ENCODE measurements at regions not wholly inside any gene's neighbourhood (a gene's known extent, or its start where the extent isn't known, plus 50 kb on each side); places are given as distances from the start of the nearest gene placed in this dataset.
"Not testable (repeated sequence)": the region's sequence is repeated elsewhere in the genome, so short reads cannot be mapped to it uniquely, and the experiment has no call there.

- Histone ChIP-seq H3K4me2 (no peak overlapping the region), H2AFZ (replicated peaks) (no peak overlapping the region), H3K9me3 (ENCODE audit: low read depth) (no peaks in the 10 kb centered on the region), H3K79me2 (ENCODE audit: low read depth) (no peaks in the 10 kb centered on the region), H3K36me3 (no peaks in the 10 kb centered on the region), H3F3A (ENCODE audit: low read depth) (no peaks in the 10 kb centered on the region), H3K27me3 (no peaks in the 10 kb centered on the region), H4K20me1 (ENCODE audit: low read depth) (no peaks in the 10 kb centered on the region), H3K27ac (no peak overlapping the region), H3K4me1 (no peaks in the 10 kb centered on the region), H3K4me3 (no peak overlapping the region), H3K9ac (no peak overlapping the region)
- H3K4me1 Mint-ChIP-seq = no peaks in the 10 kb centered on the region
- H3K36me3 Mint-ChIP-seq = no peaks in the 10 kb centered on the region
- H3K9me3 Mint-ChIP-seq = no peaks in the 10 kb centered on the region
- no peak for DNase-seq (ENCODE audit: low spot score)
- H3K27ac Mint-ChIP-seq = no peak overlapping the region
- no peak overlapping the region for H3K4me3 Mint-ChIP-seq
- TF ChIP-seq EZH2phosphoT487 (IDR thresholded peaks at IDR 0.05) = no peak
- no peaks in the 10 kb centered on the region for H3K27me3 Mint-ChIP-seq (ENCODE audit: insufficient read depth, low read depth)
Observed at GRCh38 chr18:67771271-67771670, 254.8 kb upstream of the DSEL start.

GRCh38 chr18:67770520-67770919 lies 254.0 kb upstream of the DSEL start:
- H3K4me2 ChIP-seq = no peak overlapping the region

GRCh38 chr18:67766930-67767329 lies 250.4 kb upstream of the DSEL start:
- no peak overlapping the region for H3K4me3 ChIP-seq
- H3K4me1 ChIP-seq = no peaks in the 10 kb centered on the region
- no peak overlapping the region for H3K9ac ChIP-seq
- Mint-ChIP-seq H3K9me3 (no peaks in the 10 kb centered on the region), H3K4me1 (no peaks in the 10 kb centered on the region), H3K27ac (no peak overlapping the region), H3K27me3 (ENCODE audit: insufficient read depth, low read depth) (no peaks in the 10 kb centered on the region), H3K4me3 (no peak overlapping the region), H3K36me3 (no peaks in the 10 kb centered on the region)
- no peak overlapping the region for H3K27ac ChIP-seq
- no peaks in the 10 kb centered on the region for H3K36me3 ChIP-seq
- TF ChIP-seq EZH2 (IDR thresholded peaks at IDR 0.05) = no peak
- TF ChIP-seq EZH2phosphoT487 (IDR thresholded peaks at IDR 0.05) = no peak
- H3K9me3 ChIP-seq (ENCODE audit: low read depth) = no peaks in the 10 kb centered on the region
- H2AFZ ChIP-seq (replicated peaks) = no peak overlapping the region
- no peaks in the 10 kb centered on the region for H4K20me1 ChIP-seq (ENCODE audit: low read depth)
- no peak overlapping the region for H3K4me2 ChIP-seq
- DNase-seq (ENCODE audit: low spot score) = no peak
- no peaks in the 10 kb centered on the region for H3F3A ChIP-seq (ENCODE audit: low read depth)
- H3K79me2 ChIP-seq (ENCODE audit: low read depth) = no peaks in the 10 kb centered on the region
- H3K27me3 ChIP-seq = no peaks in the 10 kb centered on the region

More at GRCh38 chr18:67770520-67770919, 254.0 kb upstream of the DSEL start:
- Histone ChIP-seq H3K36me3 (no peaks in the 10 kb centered on the region), H3K27ac (no peak overlapping the region), H3K4me1 (no peaks in the 10 kb centered on the region), H3K79me2 (ENCODE audit: low read depth) (no peaks in the 10 kb centered on the region), H2AFZ (replicated peaks) (no peak overlapping the region), H3K4me3 (no peak overlapping the region), H3K9ac (no peak overlapping the region), H3F3A (ENCODE audit: low read depth) (no peaks in the 10 kb centered on the region), H3K27me3 (no peaks in the 10 kb centered on the region), H4K20me1 (ENCODE audit: low read depth) (no peaks in the 10 kb centered on the region), H3K9me3 (ENCODE audit: low read depth) (no peaks in the 10 kb centered on the region)
- no peak overlapping the region for H3K27ac Mint-ChIP-seq
- no peaks in the 10 kb centered on the region for H3K27me3 Mint-ChIP-seq (ENCODE audit: insufficient read depth, low read depth)
- H3K4me3 Mint-ChIP-seq = no peak overlapping the region
- H3K36me3 Mint-ChIP-seq = no peaks in the 10 kb centered on the region
- DNase-seq (ENCODE audit: low spot score) = no peak
- no peaks in the 10 kb centered on the region for H3K9me3 Mint-ChIP-seq
- H3K4me1 Mint-ChIP-seq = no peaks in the 10 kb centered on the region
- TF ChIP-seq EZH2phosphoT487 (IDR thresholded peaks at IDR 0.05) = no peak
- TF ChIP-seq CTCF (IDR thresholded peaks at IDR 0.05) = no peak
- TF ChIP-seq EZH2 (IDR thresholded peaks at IDR 0.05) = no peak

GRCh38 chr18:67752211-67752610 lies 235.7 kb upstream of the DSEL start:
- H3K9ac ChIP-seq; H3K4me1 Mint-ChIP-seq; H3K9me3 Mint-ChIP-seq; H3K27ac ChIP-seq; H3K36me3 Mint-ChIP-seq; H3K4me2 ChIP-seq; H3K27me3 ChIP-seq; H3K27ac Mint-ChIP-seq; H3K4me3 ChIP-seq; H2AFZ ChIP-seq (replicated peaks); H3K27me3 Mint-ChIP-seq (ENCODE audit: insufficient read depth, low read depth); DNase-seq (ENCODE audit: low spot score); H3F3A ChIP-seq (ENCODE audit: low read depth); H3K9me3 ChIP-seq (ENCODE audit: low read depth); H3K36me3 ChIP-seq; H3K4me1 ChIP-seq; H4K20me1 ChIP-seq (ENCODE audit: low read depth); H3K4me3 Mint-ChIP-seq; H3K79me2 ChIP-seq (ENCODE audit: low read depth): not testable (repeated sequence)

GRCh38 chr18:67742954-67743353 lies 226.4 kb upstream of the DSEL start:
- Mint-ChIP-seq H3K9me3 (peaks cover 32% of the 10 kb centered on the region), H3K4me1 (no peaks in the 10 kb centered on the region), H3K36me3 (peaks cover 2% of the 10 kb centered on the region), H3K27ac (no peak overlapping the region), H3K27me3 (ENCODE audit: insufficient read depth, low read depth) (no peaks in the 10 kb centered on the region), H3K4me3 (no peak overlapping the region)
- Histone ChIP-seq H2AFZ (replicated peaks) (no peak overlapping the region), H3K4me3 (no peak overlapping the region), H4K20me1 (ENCODE audit: low read depth) (no peaks in the 10 kb centered on the region), H3K4me1 (no peaks in the 10 kb centered on the region), H3K4me2 (no peak overlapping the region), H3K79me2 (ENCODE audit: low read depth) (no peaks in the 10 kb centered on the region), H3K9ac (no peak overlapping the region), H3K9me3 (ENCODE audit: low read depth) (no peaks in the 10 kb centered on the region), H3K36me3 (no peaks in the 10 kb centered on the region), H3F3A (ENCODE audit: low read depth) (no peaks in the 10 kb centered on the region), H3K27ac (no peak overlapping the region), H3K27me3 (no peaks in the 10 kb centered on the region)
- DNase-seq (ENCODE audit: low spot score) = no peak
- TF ChIP-seq CTCF (IDR thresholded peaks at IDR 0.05) = no peak
- TF ChIP-seq EZH2 (IDR thresholded peaks at IDR 0.05) = no peak
- no peak for TF ChIP-seq EZH2phosphoT487 (IDR thresholded peaks at IDR 0.05)
